NCI-H128 (cell line): ENCODE measurements at regions not wholly inside any gene's neighbourhood (a gene's known extent, or its start where the extent isn't known, plus 50 kb on each side); places are given as distances from the start of the nearest gene placed in this dataset.

Experiments
- DNase-seq: peaks from one replicate; lab custom pipeline; 2025; ENCODE audit not compliant: unreplicated experiment; lab: John Stamatoyannopoulos, UW

- DNase-seq: no peak
Observed at GRCh38 chr2:57867730-57868129, 178.9 kb upstream of the VRK2 start.

GRCh38 chr2:57868619-57869139 lies 177.9 kb upstream of the VRK2 start:
- DNase-seq: no peak

GRCh38 chr2:57869758-57870344 lies 176.8 kb upstream of the VRK2 start:
- no peak for DNase-seq

DNA sequence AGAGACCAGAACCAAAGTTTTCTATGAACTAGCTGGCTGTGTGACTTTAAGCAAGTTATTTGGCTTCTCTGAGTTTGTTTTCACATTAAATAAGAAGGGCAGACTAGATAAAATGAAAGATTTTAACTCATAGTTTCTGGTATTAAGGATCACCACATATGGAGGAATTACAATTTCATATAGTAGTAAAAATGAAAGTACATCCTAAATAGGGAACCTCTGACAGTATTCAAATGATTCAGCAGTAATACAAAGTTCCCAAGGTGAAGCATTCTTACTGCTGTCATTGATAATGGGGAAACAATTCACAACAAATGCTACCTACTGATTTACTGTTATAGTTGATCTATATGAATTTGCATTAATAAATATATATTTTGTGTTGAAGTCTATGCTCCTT lies 170.3 kb upstream of the VRK2 start:
- no peak for DNase-seq

DNA sequence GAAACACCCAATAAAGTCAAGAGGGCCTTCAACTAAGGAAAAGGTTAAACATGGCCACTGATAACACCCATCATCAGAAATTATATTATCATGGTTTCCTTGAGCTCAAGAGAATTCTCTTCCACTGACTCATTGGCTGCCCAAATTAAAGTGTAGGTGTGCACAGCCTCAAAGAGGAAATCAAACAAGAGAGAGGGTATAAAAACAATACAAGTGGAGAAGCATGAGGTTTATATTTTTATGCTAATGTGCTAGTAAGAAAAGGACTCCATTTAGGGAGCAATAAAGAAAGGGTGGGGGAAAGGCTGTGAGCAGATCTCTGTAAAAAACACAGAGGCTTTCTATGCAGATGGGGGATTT lies 168.8 kb upstream of the VRK2 start:
- DNase-seq: peak; percentile 31

GRCh38 chr2:57878171-57878865 lies 168.3 kb upstream of the VRK2 start:
- peak; percentile 31 for DNase-seq

DNA sequence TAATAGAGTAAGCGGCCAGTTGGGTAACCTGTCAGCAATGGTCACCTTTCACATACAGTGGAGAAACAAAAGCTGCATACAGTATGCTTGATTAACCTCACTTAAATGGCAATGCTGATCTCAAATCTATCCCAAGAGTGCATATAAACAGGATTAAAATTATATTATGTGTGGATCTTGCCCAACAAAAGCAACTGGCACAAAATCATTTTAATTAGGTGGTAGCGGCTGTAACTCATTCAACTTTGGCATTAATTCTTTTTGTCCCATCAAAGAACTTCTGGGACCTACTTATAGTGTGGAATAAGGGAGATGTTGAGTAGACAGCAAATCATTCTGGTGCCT lies 167.8 kb upstream of the VRK2 start:
- no peak for DNase-seq

DNA sequence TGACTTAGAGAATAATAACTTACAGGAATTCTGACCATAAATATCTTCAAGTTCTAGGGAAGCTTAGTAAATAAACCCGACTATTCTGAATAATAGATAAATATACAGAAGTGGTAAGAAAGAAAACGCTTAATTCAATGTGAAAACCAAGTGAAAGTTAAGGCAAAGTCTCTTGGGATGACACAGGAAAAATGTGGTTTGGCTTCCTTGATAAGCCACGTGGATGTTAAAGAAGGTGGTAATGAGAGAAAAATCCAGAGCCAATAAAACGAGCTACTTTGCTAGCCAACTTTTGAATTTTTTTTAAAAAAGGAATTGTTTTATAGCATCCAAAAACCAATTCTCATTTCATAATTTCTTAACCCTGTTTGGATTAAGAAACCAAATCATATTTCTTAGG lies 166.2 kb upstream of the VRK2 start:
- no peak for DNase-seq

DNA sequence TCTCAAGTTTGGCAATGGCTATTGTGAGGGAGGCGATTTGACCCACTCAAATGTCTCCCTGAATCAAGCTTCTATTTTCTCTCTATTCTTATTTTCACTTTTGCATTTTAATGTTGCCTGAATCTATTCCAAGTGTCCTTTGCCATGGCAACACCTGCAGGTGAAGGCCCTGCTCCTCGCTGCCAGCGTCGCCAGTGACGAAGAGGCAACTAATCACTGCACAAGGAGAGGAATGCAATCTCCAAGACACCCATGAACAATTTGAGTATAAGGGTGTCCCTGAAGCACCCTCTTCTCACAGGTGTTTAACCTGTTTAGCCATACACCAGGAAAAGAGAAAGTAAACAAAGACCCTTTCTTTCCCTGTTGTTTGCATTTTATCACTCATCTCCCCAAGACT lies 165.6 kb upstream of the VRK2 start:
- no peak for DNase-seq

- DNase-seq: no peak
Observed at GRCh38 chr2:57881998-57882888, 164.4 kb upstream of the VRK2 start.

- DNase-seq: no peak
Observed at GRCh38 chr2:57882895-57883515, 163.6 kb upstream of the VRK2 start.

- DNase-seq: no peak
Observed at GRCh38 chr2:57884281-57884680, 162.3 kb upstream of the VRK2 start.

DNA sequence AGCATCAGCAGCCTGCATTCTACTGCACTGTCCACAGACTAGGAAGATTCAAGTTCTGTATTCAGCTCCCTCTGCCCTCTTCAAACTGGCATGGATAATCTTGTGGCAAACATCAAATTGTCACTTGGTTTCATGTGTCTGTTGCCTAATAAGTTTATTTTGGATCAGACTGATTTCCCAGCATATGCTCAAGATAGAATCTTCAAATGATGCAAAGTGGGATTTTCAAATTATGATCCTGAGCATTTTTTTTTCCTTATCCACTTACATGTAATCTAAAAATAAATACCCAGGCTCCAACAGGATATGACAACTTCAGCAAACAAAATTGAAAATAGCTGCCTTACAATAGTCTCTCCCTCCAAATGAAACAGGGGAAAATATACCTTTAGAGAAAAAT lies 160.9 kb upstream of the VRK2 start:
- DNase-seq: no peak

GRCh38 chr2:57886161-57886786 lies 160.3 kb upstream of the VRK2 start:
- peak; percentile 10 for DNase-seq

DNA sequence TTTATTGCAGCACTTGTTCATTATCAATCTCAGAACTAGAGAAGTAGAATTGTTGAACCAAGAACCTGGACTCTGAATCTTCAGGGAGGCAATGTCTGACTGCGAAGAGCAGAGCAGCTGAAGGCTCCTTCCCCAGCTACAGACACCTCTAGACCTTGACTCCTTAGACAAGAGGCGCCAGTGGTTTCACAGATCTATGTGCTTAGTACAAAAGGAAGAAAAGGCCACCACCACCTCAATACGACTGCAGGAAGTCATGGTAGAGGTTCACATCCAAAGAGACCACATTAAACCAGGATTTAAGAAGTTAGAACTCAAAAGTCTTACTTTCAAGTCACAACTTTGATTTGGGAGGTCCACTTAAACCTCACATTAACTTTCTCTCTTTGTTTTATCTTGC lies 158.1 kb upstream of the VRK2 start:
- DNase-seq: no peak

DNA sequence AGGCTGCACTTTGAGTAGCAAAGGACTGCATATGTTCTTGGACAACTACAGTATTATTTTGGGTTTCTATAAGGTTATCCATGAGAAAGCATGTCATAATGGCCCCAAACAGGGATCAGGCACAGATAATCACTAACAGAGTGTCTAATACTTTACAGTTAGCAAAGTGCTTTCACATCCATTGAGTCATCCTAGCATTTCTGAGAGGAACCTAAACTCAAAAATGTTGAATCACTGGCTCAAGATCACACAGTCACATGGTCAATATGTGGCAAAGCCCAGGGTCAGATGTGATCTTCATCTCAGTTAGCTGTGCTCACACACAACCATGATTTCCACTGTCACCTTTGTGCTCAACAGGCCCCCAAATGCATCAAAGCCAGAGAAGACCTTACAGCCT lies 156.1 kb upstream of the VRK2 start:
- no peak for DNase-seq

GRCh38 chr2:57891086-57891712 lies 155.4 kb upstream of the VRK2 start:
- no peak for DNase-seq

DNA sequence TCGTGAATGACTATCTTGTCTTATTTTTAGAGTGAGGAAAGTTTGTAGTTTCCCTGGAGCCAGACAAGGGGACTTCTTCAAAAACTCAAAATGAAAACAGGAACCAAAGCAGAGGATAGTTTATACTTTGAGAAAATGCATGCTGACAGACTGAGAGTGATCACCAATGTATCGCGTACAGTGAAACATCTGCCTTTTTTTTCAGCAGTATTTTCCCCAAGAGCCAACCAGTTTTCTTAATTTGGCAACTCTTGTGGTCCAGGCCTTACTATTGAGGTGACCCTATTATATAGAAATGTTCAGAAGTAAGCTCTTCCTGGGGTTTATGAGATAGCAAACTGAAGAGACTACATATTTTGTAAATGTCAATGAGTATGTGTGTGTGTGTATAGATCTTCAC lies 153.7 kb upstream of the VRK2 start:
- no peak for DNase-seq

DNA sequence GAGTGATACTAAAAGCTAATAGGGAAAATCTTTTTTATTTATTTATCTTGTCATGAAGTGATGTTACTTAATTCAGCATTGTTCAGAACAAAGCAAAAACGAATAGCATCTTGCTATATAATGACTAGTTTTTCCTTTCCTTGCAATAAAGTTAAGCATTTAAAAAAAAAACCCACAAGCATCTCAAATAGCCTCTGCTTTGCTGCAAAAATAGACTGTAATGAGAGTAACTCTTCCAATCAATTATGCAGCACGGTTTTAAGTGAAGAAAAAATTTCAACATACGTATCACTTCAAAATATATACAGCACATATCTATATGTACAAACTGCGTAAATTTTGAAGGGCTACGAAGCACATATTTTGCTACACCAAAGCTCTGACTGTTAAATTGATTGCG lies 153.3 kb upstream of the VRK2 start:
- DNase-seq: no peak

DNA sequence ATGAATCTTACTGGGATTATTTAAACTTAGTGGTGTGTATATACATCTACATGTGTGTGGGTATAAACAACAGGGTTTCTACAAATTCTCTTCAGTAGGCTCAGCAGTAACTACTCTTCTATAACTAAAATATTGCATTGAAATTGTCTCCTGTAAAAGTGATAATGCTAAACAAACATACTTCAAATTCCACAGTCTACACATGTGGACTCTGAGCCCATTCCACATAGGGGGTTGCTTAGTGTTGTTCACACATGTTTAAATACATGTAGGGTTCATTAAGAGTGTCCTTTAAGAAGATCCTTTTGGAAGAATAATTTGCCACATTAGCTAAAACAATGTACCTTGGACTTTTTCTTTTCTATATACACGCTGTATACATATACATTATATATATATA lies 152.8 kb upstream of the VRK2 start:
- DNase-seq: no peak

DNA sequence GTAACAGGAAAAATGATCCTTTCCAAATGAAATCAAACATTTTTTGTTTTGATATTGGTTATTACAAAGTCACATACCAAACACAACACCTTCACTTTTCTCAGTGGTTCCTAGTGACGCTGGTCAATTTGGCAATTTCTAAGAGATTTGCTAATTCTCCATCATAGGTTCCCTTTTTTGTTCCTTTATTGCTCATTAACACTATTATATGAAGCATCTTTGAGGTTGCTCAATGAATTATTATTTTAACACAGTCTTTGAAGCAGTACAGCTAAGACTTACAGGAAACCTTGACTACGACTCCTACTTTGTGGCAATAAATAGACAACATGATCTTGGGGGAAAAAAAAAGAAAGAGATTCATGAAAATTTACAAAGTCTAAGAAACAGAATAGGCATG lies 152.2 kb upstream of the VRK2 start:
- no peak for DNase-seq
